ENCODE measurements at regions not wholly inside any gene's neighbourhood (a gene's known extent, or its start where the extent isn't known, plus 50 kb on each side); places are given as distances from the start of the nearest gene placed in this dataset.

GRCh38 chr12:116650062-116650461 is 87.8 kb downstream of the SPRING1 start:
- Mint-ChIP-seq H3K36me3 (ENCODE audit: low read depth) (no peaks in the 10 kb centered on the region), H3K27me3 (ENCODE audit: low read depth) (peaks cover 2% of the 10 kb centered on the region), H3K9me3 (no peaks in the 10 kb centered on the region), H3K27ac (no peak overlapping the region), H3K4me1 (ENCODE audit: low read depth) (peaks cover 7% of the 10 kb centered on the region), H3K4me3 (no peak overlapping the region)
- no peak for DNase-seq
- CTCF ChIA-PET, result interaction anchor here (0.8 kb wide), 1 partner anchor 9 kb away, joined by 4 read pairs; no protein-coding TSS in a partner anchor
- intact Hi-C loops (cut with micrococcal nuclease), result no loop called here

- Mint-ChIP-seq H3K27me3 (ENCODE audit: low read depth) (peaks cover 2% of the 10 kb centered on the region), H3K36me3 (ENCODE audit: low read depth) (no peaks in the 10 kb centered on the region), H3K9me3 (no peaks in the 10 kb centered on the region), H3K4me1 (ENCODE audit: low read depth) (peaks cover 7% of the 10 kb centered on the region), H3K4me3 (no peak overlapping the region), H3K27ac (no peak overlapping the region)
- CTCF ChIA-PET, result no interaction called here
- DNase-seq, result no peak
- intact Hi-C loops (cut with micrococcal nuclease), result no loop called here
Measured at GRCh38 chr12:116647813-116648212, 88.6 kb downstream of the MAP1LC3B2 start.

GRCh38 chr12:116646901-116647300 is 87.7 kb downstream of the MAP1LC3B2 start:
- Mint-ChIP-seq H3K4me3 (no peak overlapping the region), H3K27me3 (ENCODE audit: low read depth) (peaks cover 2% of the 10 kb centered on the region), H3K4me1 (ENCODE audit: low read depth) (peaks cover 7% of the 10 kb centered on the region), H3K36me3 (ENCODE audit: low read depth) (no peaks in the 10 kb centered on the region), H3K27ac (no peak overlapping the region), H3K9me3 (no peaks in the 10 kb centered on the region)
- intact Hi-C loops (cut with micrococcal nuclease), result no loop called here
- DNase-seq, result no peak
- CTCF ChIA-PET, result no interaction called here

GRCh38 chr12:116644806-116645205 is 85.6 kb downstream of the MAP1LC3B2 start:
- H3K27ac Mint-ChIP-seq, result no peak overlapping the region
- no peak overlapping the region for H3K4me3 Mint-ChIP-seq
- no peaks in the 10 kb centered on the region for H3K36me3 Mint-ChIP-seq (ENCODE audit: low read depth)
- H3K9me3 Mint-ChIP-seq, result no peaks in the 10 kb centered on the region
- peaks cover 2% of the 10 kb centered on the region for H3K27me3 Mint-ChIP-seq (ENCODE audit: low read depth)
- CTCF ChIA-PET, result interaction anchor here (0.6 kb wide), 1 partner anchor 38 kb away, joined by 3 read pairs; no protein-coding TSS in a partner anchor
- no peak for DNase-seq
- peaks cover 2% of the 10 kb centered on the region for H3K4me1 Mint-ChIP-seq (ENCODE audit: low read depth)
- intact Hi-C loops (cut with micrococcal nuclease), result no loop called here

GRCh38 chr12:116642683-116643082 is 83.5 kb downstream of the MAP1LC3B2 start:
- no peaks in the 10 kb centered on the region for H3K27me3 Mint-ChIP-seq (ENCODE audit: low read depth)
- H3K4me1 Mint-ChIP-seq (ENCODE audit: low read depth), result no peaks in the 10 kb centered on the region
- no peak overlapping the region for H3K4me3 Mint-ChIP-seq
- no peak overlapping the region for H3K27ac Mint-ChIP-seq
- CTCF ChIA-PET, result no interaction called here
- no peaks in the 10 kb centered on the region for H3K36me3 Mint-ChIP-seq (ENCODE audit: low read depth)
- H3K9me3 Mint-ChIP-seq, result no peaks in the 10 kb centered on the region
- intact Hi-C loops (cut with micrococcal nuclease), result no loop called here
- DNase-seq, result no peak

- H3K4me1 Mint-ChIP-seq (ENCODE audit: low read depth), result no peaks in the 10 kb centered on the region
- no peaks in the 10 kb centered on the region for H3K9me3 Mint-ChIP-seq
- intact Hi-C loops (cut with micrococcal nuclease), result no loop called here
- DNase-seq, result no peak
- no peak overlapping the region for H3K4me3 Mint-ChIP-seq
- CTCF ChIA-PET, result no interaction called here
- no peak overlapping the region for H3K27ac Mint-ChIP-seq
- no peaks in the 10 kb centered on the region for H3K27me3 Mint-ChIP-seq (ENCODE audit: low read depth)
- H3K36me3 Mint-ChIP-seq (ENCODE audit: low read depth), result no peaks in the 10 kb centered on the region
Measured at GRCh38 chr12:116642106-116642505, 82.9 kb downstream of the MAP1LC3B2 start.

GRCh38 chr12:116640281-116640680 is 81.1 kb downstream of the MAP1LC3B2 start:
- Mint-ChIP-seq H3K27me3 (ENCODE audit: low read depth) (peaks cover 4% of the 10 kb centered on the region), H3K9me3 (no peaks in the 10 kb centered on the region), H3K27ac (no peak overlapping the region), H3K36me3 (ENCODE audit: low read depth) (no peaks in the 10 kb centered on the region), H3K4me1 (ENCODE audit: low read depth) (peaks cover 5% of the 10 kb centered on the region), H3K4me3 (no peak overlapping the region)
- intact Hi-C loops (cut with micrococcal nuclease), result no loop called here
- CTCF ChIA-PET, result interaction anchor here (0.6 kb wide), 1 partner anchor 142 kb away, joined by 3 read pairs; no protein-coding TSS in a partner anchor
- DNase-seq, result no peak

GRCh38 chr12:116639765-116640164 is 80.6 kb downstream of the MAP1LC3B2 start:
- Mint-ChIP-seq H3K27ac (no peak overlapping the region), H3K27me3 (ENCODE audit: low read depth) (peaks cover 4% of the 10 kb centered on the region), H3K36me3 (ENCODE audit: low read depth) (no peaks in the 10 kb centered on the region), H3K4me3 (no peak overlapping the region), H3K9me3 (no peaks in the 10 kb centered on the region), H3K4me1 (ENCODE audit: low read depth) (peaks cover 6% of the 10 kb centered on the region)
- no peak for DNase-seq
- CTCF ChIA-PET, result interaction anchor here (0.6 kb wide), 1 partner anchor 142 kb away, joined by 3 read pairs; no protein-coding TSS in a partner anchor
- intact Hi-C loops (cut with micrococcal nuclease), result no loop called here

- peaks cover 8% of the 10 kb centered on the region for H3K27me3 Mint-ChIP-seq (ENCODE audit: low read depth)
- H3K9me3 Mint-ChIP-seq, result no peaks in the 10 kb centered on the region
- H3K4me3 Mint-ChIP-seq, result no peak overlapping the region
- CTCF ChIA-PET, result no interaction called here
- no peak overlapping the region for H3K27ac Mint-ChIP-seq
- no peak for DNase-seq
- H3K4me1 Mint-ChIP-seq (ENCODE audit: low read depth), result peaks cover 6% of the 10 kb centered on the region
- intact Hi-C loops (cut with micrococcal nuclease), result no loop called here
- no peaks in the 10 kb centered on the region for H3K36me3 Mint-ChIP-seq (ENCODE audit: low read depth)
Measured at GRCh38 chr12:116638376-116638775, 79.2 kb downstream of the MAP1LC3B2 start.

- H3K4me3 Mint-ChIP-seq, result no peak overlapping the region
- H3K27me3 Mint-ChIP-seq (ENCODE audit: low read depth), result peaks cover 8% of the 10 kb centered on the region
- no peaks in the 10 kb centered on the region for H3K36me3 Mint-ChIP-seq (ENCODE audit: low read depth)
- no peak for DNase-seq
- CTCF ChIA-PET, result interaction anchor here (0.6 kb wide), 1 partner anchor 66 kb away, joined by 3 read pairs; no protein-coding TSS in a partner anchor
- H3K4me1 Mint-ChIP-seq (ENCODE audit: low read depth), result peaks cover 6% of the 10 kb centered on the region
- H3K27ac Mint-ChIP-seq, result no peak overlapping the region
- H3K9me3 Mint-ChIP-seq, result no peaks in the 10 kb centered on the region
- intact Hi-C loops (cut with micrococcal nuclease), result no loop called here
Measured at GRCh38 chr12:116637589-116638150, 78.5 kb downstream of the MAP1LC3B2 start.

GRCh38 chr12:116636608-116637519 is 77.7 kb downstream of the MAP1LC3B2 start:
- H3K36me3 Mint-ChIP-seq (ENCODE audit: low read depth), result no peaks in the 10 kb centered on the region
- H3K27me3 Mint-ChIP-seq (ENCODE audit: low read depth), result peaks cover 8% of the 10 kb centered on the region
- intact Hi-C loops (cut with micrococcal nuclease), result no loop called here
- no peak overlapping the region for H3K4me3 Mint-ChIP-seq
- H3K9me3 Mint-ChIP-seq, result no peaks in the 10 kb centered on the region
- DNase-seq, result no peak
- CTCF ChIA-PET, result interaction anchor here (0.6 kb wide), 1 partner anchor 67 kb away, joined by 3 read pairs; no protein-coding TSS in a partner anchor
- peaks cover 6% of the 10 kb centered on the region for H3K4me1 Mint-ChIP-seq (ENCODE audit: low read depth)
- H3K27ac Mint-ChIP-seq, result no peak overlapping the region

GRCh38 chr12:116635487-116635886 is 76.3 kb downstream of the MAP1LC3B2 start:
- Mint-ChIP-seq H3K9me3 (no peaks in the 10 kb centered on the region), H3K36me3 (ENCODE audit: low read depth) (no peaks in the 10 kb centered on the region)
- intact Hi-C loops (cut with micrococcal nuclease), result no loop called here

More at GRCh38 chr12:116635487-116635886, 76.3 kb downstream of the MAP1LC3B2 start:
- peaks cover 6% of the 10 kb centered on the region for H3K4me1 Mint-ChIP-seq (ENCODE audit: low read depth)
- CTCF ChIA-PET, result no interaction called here
- peaks cover 10% of the 10 kb centered on the region for H3K27me3 Mint-ChIP-seq (ENCODE audit: low read depth)
- H3K4me3 Mint-ChIP-seq, result no peak overlapping the region
- H3K27ac Mint-ChIP-seq, result no peak overlapping the region
- DNase-seq, result no peak

Data from activated naive CD4-positive, alpha-beta T cell treated with anti-CD3 and anti-CD28 coated beads for 36 hours (primary cell).